GM10266 (cell line): ENCODE measurements at regions not wholly inside any gene's neighbourhood (a gene's known extent, or its start where the extent isn't known, plus 50 kb on each side); places are given as distances from the start of the nearest gene placed in this dataset.
A peak's percentile ranks its signal among the peaks of the same experiment; 100 is the strongest.

ENCODE experiments used
- DNase-seq: peaks from one replicate; pipeline ENCODE4 v3.0.0; 2012; ENCODE audit errors: extremely low spot score
- TF ChIP-seq, protein P1 (sequence below): IDR thresholded peaks from 2 replicates; pipeline ENCODE4 v1.5.1; 2012; ENCODE audit warnings: mild to moderate bottlenecking, low read depth; ENCODE audit not compliant: control insufficient read depth, insufficient read depth; ENCODE audit errors: missing control alignments

GRCh38 chr3:44056446-44057240 lies 185.0 kb upstream of the TOPAZ1 start:
- TF ChIP-seq, protein P1, sequence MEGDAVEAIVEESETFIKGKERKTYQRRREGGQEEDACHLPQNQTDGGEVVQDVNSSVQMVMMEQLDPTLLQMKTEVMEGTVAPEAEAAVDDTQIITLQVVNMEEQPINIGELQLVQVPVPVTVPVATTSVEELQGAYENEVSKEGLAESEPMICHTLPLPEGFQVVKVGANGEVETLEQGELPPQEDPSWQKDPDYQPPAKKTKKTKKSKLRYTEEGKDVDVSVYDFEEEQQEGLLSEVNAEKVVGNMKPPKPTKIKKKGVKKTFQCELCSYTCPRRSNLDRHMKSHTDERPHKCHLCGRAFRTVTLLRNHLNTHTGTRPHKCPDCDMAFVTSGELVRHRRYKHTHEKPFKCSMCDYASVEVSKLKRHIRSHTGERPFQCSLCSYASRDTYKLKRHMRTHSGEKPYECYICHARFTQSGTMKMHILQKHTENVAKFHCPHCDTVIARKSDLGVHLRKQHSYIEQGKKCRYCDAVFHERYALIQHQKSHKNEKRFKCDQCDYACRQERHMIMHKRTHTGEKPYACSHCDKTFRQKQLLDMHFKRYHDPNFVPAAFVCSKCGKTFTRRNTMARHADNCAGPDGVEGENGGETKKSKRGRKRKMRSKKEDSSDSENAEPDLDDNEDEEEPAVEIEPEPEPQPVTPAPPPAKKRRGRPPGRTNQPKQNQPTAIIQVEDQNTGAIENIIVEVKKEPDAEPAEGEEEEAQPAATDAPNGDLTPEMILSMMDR, result no peak
- DNase-seq, result no peak

DNA sequence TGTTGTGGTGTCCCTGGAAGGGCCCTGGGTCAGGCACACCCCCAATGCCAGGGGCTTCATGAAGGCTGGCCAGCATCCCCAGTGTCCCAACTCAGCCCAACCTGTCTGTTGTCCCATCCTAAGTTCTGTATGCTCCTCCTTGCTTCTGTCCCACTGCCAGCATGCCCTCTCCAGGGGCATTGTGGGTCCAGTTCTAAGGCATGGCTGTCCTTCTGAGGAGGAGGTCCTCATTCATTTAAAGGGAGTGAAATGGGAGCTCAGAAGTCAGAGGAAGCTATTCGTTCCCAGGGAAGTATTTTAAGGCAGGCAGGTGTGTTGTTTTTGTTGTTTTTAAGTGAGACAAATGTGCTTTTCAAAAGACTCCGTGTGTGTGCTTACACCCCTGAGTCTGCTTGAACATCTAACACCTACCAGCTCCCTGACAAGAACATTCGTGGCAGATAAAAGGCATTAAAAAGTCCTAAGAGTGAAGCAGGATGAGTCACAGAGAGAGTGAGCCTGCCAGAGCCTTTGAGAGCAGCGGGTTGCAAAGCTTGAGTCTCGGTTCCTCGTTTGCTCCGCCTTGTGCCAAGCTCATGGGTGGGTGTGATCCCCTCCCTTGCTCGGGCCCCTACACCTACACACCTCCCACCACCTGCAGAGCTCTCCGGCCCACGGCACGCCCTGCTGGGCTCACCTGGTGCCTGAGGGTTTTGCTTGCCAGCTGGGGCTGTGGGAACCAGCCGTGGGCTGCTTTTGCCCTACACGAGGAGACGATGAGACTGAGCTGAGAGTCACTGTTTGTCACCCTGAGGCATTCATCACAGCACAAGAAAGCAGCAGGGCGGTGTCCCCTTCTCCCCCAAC lies 183.4 kb upstream of the TOPAZ1 start:
- TF ChIP-seq, protein P1, result no peak
- DNase-seq, result peak; percentile 68

- TF ChIP-seq, protein P1, result no peak
- no peak for DNase-seq
Measured at GRCh38 chr3:44058868-44059203, 182.8 kb upstream of the TOPAZ1 start.

- TF ChIP-seq, protein P1, result no peak
- no peak for DNase-seq
Measured at GRCh38 chr3:44060164-44060563, 181.5 kb upstream of the TOPAZ1 start.

DNA sequence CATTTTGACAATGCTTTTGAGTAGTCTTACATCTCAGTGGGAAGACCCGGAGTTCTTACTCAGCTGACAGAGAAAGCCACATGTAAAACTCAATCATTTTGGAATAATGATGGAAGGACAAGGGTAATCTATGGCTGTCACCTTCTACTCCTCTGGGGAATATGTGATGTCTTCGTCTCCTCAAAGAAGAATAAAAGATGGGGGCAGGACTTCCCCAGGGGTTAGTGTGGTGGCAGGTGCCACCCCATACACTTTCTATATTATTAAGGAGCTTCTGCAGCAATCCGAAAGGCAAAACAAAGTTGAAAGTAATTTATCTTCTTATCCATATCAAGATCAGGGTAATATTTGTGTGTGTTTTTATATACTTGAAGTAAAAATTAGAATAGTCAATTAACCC lies 180.4 kb upstream of the TOPAZ1 start:
- TF ChIP-seq, protein P1, result no peak
- DNase-seq, result no peak

DNA sequence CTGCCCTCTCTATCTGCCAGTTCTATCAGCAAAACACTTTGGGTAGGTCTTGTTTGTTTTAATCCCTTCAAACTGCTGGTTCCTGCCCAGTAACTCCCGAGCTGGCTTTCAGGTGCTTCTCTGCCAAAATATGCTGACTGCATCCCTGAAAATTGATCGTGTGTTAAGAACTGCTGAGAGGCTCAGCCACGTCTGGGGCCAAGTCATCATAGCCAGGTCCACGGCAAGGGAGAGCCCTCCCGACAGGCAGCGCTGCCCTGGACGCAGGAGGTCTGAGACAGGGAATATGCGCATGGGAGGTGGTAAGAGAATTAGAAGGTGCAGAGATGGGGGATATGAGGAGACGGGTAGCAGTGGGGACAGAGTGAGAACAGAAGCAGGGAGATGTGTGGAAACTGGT lies 179.7 kb upstream of the TOPAZ1 start:
- TF ChIP-seq, protein P1, result no peak
- DNase-seq, result no peak
